ENCODE measurements at regions not wholly inside any gene's neighbourhood (a gene's known extent, or its start where the extent isn't known, plus 50 kb on each side); places are given as distances from the start of the nearest gene placed in this dataset.
A peak's percentile ranks its signal among the peaks of the same experiment; 100 is the strongest.
"Not testable (repeated sequence)": the region's sequence is repeated elsewhere in the genome, so short reads cannot be mapped to it uniquely, and the experiment has no call there.

DNA sequence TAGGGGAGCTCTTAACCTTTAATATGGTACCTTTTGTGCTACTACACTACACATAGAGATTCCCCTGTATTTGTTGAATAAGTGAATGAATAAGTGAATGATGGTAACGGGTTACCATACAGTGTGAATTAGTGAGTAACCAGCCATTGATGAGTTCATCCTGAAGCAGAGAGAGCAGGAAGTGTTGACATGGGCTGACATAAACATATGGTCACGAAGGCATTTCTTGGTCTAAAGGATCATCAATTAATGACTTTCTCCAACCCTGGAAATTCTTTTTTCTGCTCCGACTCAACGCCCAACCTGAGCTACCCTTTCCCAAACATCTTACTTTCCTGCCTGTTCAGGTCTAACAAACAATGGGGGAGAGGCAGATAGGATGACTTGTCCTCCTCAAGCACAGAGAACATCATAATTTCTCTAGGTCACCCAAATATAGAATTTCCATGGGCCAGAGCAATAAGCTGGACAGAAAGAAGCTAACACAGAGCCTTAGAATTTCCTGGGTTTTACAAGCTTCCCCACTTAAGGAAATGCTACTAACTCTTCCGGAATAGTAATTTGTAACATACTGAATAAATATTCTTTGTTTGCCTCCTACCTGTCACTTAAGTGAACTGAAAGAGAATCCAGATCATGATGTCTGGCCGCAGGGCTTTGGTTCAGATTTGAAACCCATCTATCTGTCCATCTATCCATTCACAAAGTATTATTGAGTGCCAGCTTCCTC, 114.7 kb upstream of the NGF start:
- no peak for DNase-seq

DNA sequence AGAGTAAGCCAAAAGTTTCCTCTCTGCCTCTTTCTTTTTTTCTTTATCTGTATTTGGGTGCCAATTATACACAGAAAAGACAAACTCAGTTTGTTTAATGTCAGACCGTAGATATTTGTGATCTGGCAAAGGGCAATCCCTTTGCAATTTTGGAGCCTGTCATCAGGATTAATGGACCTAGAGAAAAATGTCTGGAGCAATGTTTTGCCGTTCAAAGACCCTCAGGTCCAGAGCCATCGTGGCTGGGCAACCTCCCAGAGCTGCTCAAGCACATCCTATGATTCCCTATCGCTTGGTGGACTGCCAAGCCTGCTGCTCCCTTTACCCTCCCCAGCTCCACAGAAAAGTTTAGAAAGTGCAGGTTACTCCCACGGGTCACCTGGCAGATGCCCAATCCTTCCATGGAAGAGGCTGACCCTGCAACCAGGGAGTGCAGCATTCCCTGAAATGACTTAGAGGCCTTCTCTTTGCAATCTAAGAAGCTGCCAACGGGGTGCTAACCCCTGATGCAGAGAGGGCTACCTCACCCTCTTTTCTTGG, 112.5 kb upstream of the NGF start:
- DNase-seq: no peak

DNA sequence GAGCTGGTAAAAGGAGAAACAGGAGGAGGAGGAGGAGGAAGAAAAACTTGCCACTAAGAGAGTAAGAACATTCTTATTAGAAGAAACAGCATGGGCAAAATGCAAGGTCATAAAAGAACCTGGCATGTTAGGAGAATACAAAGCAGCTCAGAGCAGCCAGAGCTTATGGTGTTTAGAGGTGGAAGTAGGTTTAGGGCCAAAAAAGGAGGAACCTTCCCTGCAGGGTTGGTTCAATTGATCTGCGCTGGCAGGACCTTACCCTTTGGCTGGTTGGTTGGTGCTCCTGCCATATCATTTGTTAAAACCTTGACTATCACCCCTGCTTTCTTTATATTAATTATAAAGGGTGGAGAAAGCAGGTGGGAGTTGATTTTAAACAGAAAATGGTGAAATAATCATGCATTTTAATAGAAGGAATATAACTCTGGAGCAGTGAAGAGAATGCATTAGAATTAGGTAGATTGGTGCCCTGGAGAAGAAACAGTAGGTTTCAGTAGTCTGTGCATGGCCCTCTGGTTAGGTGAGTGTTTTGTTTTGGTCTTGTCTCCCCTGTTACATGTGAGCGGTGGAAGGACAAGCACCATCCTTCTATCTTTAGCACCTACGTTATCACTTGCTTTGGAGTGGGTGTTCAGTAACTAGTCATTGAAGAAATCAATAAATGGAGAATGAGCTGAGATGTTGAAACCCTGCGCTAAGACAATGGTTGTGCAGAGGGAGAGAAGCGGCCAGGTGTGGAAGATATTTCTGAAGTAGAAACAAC, 110.4 kb upstream of the NGF start:
- peak; percentile 5 to 55 for DNase-seq

DNA sequence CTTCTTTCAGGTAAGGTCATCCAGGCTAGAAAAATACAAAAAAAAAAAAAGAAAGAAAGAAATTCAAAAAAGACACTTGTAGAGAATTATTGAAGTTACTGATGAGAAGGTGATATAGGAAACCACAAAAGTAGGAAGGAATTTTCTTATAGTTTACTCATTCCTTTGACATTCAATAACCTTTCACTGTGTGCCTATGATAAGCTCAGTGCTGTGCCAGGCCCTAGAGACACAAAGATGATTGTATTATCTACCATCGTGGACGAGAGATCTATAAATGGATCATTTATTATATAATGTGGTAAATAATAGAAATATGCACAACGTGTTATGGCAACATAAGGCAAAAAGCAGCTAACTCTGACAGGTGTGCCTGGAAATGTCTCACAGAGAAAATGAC, 109.6 kb upstream of the NGF start:
- no peak for DNase-seq

DNA sequence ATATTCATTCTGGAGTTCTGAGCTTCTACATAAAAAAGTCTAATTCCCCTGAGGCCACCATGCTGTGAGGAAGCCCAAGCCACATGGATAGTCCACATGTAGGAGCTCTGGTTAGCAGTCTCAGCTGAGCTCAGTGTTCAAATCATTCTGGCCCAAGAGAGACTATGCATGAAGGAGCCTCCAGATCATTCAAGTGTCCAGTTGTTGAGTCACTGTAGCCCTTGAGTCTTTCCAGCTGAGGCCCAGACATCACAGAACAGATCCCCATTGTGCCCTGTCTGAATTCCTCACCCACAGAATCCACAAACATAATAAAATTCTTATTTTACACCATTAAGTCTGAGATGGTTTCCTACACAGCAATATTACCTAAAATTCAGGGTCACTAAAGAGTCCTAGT, 107.0 kb upstream of the NGF start:
- DNase-seq: no peak

DNA sequence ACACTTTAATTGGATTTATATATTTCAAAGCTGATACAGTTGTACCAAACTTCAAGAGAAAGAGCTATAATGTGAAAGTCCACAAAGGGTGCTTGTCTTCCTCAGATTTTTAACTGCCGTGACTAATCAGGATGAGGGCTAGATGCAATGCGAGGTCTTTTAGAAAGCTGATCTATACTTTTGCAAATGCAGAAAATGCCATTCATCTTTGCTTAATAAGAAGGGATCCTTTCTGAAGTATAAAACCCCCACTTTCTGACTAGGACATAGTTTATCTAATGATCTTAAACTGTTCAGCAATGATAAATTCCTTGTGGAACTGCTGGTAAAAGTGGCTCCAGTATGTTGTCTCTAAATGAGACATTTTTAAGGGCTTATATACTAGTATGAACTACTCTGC, 102.7 kb upstream of the NGF start:
- DNase-seq: no peak

DNA sequence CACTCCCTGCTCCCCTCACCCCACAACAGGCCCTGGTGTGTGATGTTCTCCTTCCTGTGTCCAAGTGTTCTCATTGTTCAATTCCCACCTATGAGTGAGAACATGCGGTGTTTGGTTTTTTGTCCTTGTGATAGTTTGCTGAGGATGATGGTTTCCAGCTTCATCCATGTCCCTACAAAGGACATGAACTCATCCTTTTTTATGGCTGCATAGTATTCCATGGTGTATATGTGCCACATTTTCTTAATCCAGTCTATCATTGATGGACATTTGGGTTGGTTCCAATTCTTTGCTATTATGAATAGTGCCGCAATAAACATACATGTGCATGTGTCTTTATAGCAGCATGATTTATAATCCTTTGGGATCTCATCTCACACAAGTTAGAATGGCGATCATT, 101.5 kb upstream of the NGF start:
- not testable (repeated sequence) for DNase-seq

DNA sequence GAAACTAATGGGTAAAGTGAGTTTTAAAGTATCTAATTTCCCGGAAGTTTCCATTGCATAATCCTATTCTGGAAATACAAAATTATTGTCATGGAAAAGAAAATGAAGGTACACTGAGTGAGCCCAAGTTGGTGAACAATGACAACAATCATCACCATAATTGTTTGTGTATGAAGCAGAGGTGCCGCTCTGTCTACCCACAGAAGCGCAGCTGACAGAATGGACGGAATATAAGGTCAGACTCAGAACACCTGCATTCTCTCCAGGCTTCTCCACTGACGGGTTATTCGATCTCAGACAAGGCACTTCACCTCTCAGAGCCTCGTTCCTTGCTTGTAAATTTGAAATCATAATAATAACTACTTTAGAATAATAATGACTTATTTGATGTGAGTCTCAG, 99.1 kb upstream of the NGF start:
- peak in 1 of 2 experiments; percentile 65 for DNase-seq

DNA sequence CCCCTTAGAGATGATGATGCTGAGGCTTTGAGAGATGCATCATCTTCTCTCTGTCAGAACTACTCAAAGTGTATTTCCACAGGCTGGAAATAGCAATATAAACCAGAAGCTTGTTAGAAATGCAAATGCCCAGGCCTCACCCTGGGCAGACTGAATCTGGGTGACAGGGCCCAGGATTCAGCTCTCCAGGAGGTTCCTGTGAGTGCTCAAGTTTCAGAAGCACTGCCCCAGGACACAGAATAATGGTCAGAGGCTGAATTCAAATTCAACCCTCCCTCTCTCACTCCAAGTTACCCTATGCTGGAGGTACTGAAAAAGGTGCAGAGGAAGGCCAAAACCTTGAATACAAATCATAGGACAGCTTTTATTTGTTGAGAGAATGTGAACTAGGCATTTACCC, 98.5 kb upstream of the NGF start:
- DNase-seq: peak in 1 of 2 experiments; percentile 11

DNA sequence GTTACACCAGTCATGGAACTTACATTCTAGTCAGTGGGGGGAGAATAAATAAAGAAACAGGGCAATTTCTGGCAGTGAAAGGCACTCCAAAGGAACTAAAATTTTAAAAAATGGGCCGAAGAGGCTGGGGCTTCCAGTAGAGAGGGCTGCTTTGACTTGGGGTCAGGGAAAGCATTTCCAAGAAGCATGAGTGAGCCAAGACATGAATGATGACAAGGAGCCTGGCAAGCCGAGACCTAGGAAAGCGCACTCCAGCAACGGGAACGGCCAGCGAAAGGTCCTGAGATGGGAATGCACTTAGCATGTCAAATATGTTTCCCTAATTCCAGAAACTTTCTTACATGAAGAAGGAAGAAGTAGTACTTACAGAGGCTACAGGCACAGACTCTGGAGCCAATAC, 95.4 kb upstream of the NGF start:
- DNase-seq: no peak

DNA sequence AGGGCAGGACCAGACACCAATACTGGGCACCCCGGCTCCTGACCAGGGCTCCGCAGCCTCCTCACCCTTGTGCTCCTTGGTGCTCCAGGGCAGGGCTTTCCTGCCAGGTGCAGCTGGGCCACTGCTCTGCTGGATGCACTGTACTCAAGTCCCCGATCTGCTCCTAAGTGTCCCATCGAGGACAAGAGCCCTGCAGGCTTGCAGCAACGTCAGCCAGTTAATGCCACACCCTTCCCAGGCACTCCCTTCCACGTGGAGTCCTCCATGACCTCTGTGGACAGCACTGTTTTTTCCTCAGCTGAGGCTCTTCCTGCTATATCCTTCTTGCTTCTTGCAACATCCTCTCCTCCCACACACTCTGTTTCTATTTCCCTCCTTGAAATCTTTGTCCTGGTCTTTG, 94.0 kb upstream of the NGF start:
- no peak for DNase-seq

DNA sequence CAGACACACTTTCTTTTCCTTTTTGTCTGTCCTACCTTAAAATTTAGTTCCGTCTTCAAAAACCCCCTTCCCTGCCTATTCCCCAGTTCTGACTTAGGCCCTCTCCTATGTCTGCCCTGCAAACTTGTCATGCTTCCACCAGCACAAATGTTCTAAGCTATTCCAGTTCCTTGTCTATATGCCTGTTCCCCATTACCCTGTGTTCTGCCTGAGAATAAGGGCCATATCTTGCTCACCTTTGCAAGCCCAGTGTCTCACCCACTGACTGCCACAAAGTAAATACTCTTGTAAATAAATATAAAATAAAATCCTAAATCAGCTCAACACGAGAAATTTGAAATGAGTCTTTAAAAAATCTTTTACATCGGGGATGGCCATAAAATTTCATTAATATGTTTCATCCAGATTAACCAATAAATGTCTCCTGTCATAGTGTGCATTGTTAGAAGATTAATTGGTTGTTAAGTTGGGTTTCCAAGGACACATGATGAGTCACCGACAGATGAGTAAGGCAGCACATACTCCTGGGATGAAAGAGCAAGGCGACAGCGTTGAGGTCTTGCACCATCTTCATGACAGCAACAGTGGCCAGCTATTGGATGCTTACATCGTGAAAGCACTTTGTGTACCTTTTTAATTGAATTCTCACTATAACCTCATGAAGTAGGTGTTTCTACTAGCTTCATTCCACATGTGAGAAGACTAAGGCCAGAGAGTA, 92.6 kb upstream of the NGF start:
- DNase-seq: no peak

DNA sequence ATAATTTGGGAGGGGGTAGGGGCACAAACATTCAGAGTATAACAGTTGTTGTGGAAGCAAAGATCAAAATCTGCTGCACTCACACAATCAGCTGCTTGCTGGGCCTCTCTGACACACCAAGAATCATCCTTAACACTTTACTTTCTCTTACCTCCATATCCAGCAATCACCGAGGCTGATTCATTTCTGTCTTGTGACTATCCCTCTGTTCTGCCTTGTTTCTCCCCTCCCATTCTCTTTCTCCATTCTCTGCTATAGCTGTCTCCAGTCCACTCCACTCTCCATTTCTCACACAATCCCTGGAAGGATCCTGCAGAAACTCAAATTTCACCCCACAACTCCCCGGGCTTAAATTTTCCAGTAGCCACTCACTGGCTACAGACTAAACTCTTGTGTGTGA, 91.8 kb upstream of the NGF start:
- DNase-seq: no peak

DNA sequence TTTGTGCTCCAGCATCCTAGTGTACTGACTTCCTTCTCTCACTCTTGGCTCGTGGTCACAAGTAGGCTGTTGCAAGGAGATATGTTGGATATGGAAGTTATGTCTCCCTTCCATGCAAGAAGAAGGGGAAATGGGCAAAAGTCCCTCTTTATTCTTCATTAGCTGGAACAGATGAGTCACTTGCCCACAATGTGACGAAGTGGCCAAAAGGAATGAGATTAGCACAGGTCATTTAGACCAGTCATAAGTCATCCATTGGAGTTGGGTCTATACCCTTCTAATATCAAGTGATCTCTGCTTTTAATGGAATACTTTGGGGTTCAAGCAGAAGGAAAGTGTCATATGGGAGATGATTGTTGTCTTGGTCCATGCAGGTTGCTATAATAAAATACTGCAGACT, 91.2 kb upstream of the NGF start:
- DNase-seq: no peak

DNA sequence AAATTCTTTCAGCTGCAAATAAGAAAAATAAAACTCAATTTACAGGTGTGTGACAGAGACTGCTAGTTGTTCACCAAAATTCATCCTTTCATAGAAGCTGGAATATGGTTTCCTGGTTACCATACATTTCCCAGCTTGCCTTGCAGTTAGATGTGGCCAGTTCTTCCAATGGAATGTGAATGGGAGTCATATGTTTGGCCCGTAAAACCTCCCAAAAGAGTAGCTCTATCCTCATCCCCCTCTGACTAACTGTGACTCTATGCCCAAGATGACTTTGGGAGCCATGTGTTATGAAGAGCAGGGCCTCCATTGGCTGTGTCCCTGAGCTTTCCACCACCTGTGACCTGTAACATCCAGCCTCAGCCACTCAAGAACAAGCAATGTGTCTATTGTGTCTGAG, 90.6 kb upstream of the NGF start:
- no peak for DNase-seq

DNA sequence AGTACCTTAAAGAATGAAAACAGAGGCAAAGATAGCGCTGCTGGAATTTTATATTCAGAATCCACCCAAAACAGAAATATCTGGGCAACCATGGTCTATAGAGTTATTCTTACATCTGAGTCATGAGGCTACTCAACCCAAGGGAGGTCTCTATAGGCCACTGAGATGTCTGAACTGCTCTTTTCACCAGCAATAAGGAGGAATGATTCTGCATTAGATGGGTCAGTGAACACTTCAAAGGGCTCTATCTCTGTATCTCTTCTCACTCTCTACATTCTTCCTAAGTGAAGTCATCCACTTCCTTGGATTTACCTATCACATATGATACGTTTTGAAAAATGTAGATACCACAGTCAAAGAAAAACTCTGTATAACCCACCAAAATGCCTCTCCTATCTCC, 90.2 kb upstream of the NGF start:
- DNase-seq: no peak

DNA sequence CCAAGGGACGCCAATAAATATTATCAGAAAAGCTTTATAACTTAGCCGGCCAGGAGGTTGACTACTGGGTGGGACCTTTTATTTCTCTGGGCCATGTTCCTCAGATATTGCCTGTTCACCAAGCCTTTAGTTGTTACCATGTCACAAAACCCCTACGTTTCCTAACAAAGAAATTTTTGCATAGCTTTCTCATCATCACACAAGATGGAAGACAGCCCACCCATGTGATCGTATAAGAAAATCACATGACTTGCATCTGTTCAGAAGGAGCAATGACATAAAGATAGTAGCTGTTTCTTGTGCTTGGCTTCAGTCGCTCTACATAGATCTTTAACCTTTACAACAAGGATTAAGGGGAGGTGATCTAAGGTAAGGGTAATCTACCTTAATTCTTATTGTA, 88.9 kb upstream of the NGF start:
- DNase-seq: no peak

DNA sequence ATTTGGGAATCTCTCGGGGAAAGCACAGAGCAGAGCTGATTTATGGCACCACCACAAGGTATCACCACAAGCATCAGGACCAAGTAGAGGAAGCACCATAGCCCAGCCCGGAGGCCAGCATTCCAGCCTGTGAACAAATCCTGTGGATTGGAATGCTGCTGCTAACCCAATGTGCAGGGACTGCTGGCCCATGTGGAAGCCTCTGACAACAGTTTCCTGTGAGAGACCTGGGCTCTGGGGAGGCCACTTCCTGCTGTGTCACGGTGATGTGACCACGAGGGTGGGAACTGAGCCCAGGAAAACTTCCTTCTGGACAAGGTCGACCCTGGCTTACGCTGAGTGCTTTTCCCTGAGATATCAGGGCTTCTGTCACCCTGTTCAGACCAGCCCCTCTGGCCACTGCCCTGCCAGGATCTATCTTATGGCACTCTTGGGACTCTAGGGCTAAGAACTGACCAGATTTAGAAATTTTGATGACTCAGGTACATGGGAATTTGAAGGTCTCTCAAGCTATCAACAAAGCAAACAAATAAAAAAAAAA, 88.3 kb upstream of the NGF start:
- DNase-seq: no peak

DNA sequence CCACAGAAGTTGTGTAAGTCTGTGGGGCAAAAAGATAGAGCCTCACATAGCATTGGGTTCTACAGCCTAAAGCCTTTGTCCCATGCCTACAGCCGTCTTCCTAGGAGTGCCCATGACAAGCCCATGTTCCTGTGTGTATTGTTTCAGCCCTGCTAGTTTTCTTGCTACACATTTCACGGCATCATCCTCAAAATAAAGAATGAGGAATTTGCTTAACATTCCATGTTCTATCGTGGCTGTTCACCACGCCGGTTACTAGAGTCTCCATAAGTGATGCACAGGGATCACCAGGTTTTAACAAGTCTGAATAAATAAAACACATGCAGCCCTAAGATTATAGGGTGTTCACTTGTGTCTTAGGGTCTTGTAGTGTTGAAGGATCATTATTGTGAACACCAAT, 87.4 kb upstream of the NGF start:
- no peak for DNase-seq

DNA sequence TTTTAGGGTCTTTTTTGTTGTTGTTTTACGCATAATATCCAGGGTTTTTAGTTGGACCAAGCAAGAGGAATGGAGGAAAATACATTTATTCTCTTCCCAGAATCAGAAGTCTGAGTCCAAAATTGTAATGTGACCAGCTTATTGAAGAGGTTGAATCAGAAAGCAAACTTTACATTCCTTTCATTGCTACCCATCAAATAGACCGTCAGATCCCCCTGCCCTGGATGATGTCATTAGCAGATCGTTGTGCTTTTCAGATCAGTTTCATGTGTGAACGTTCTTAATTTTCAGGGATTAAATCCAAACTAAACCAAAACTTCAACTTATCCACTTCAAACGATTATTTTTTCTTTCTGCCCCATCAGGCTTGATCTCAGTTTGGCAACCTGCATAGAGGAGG, 85.7 kb upstream of the NGF start:
- DNase-seq: no peak

DNA sequence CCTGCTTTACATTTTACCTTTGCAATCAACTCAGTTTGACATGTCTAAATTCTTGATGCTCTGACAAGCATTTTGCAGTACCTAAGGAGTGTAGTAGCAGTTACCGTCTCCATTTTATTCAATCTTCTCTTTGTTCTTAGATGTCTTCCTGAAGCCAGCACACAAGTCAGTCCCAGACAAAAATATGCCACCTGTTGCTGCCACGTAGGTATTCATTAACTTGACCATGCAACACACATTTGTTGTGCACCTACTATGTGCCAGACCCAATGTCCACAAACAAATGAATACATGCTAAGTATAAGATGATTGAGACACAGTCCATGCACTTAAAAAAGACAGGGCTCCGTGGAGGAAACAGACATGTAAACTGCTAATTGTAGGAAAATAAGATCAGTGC, 81.5 kb upstream of the NGF start:
- no peak for DNase-seq

DNA sequence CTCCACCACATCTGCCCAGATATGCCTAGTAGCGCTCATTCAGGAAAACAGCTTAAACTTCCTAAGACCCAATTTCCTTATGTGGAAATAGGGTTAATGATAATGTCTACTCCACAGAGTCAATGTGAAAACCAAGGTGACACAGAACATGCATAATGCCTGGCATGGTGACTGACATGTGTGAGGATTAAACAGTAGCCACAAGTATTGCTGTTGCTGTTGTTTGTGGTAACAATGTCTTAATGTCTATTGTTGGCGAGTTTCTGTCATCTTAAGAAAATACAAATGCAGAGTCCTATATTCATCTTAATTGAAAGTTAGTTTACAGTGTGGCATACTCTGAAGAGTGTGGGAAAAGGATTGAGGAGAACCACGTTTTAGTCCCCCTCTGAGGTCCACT, 75.6 kb upstream of the NGF start:
- DNase-seq: no peak

DNA sequence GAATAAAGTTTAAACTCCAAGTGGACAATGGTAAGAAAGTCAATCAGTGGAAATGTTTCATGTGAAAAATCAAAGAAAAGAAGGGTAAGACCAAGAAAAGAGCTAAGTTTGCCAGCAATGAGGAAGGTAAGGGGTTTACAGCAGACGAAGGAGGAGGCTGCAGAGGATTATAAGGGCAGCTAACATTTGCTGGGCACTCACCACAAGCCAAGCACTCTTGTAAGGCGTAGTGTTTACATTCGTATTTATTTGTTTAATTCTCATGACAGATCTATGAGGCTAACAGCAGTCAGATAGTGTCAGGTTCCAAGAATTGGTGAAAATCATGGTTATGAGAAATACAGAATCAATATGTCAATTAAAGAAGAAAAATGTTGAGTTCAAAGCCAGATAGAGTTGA, 75.2 kb upstream of the NGF start:
- no peak for DNase-seq

DNA sequence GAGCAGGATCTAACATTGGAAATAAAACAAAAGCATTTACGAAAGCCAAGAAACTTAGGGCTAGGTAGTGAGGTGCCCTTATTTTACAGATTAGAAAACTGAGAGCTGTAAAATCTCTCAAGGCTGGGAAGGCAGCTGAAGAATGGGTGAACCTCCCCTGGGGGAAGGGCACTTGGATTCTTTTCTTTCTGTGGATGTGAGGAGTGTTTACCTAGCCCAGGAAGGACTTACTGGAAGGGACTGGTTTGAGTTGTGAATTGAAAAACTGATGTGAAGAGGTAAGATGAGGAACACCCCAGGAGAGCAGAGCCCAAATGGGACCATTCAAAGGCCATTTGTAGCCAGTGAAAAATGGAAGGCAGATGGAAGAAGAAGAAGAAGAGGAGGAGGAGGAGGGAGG, 74.7 kb upstream of the NGF start:
- no peak for DNase-seq

All from NCI-H2081 (cell line).